HG02623 (cell line): ENCODE measurements at regions not wholly inside any gene's neighbourhood (a gene's known extent, or its start where the extent isn't known, plus 50 kb on each side); places are given as distances from the start of the nearest gene placed in this dataset.

Source experiments
- ATAC-seq: cut with Tn5 transposase; IDR thresholded peaks from one replicate; pipeline ENCODE4 v1.9.1; 2021; ENCODE audit warnings: moderate library complexity; ENCODE audit not compliant: unreplicated experiment

DNA sequence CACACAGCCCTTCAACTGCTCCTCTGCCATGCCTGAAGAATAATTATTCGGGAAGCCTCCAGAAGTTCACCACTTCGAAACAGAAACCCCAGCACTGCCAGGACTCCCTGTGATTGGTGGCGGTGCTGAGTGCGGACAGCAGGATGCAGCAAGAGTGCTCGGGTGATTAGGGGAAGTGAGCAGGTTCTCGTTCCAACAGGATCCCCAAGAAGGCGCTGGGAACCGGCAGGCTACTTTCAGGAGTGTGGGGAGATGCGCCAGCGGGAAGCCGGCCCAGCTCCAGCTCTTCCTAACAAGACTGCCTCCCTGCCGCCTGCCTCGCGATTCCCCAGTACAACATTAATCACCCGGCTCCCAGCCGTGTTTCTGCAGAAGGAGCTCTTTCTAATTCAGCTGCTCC lies 630.2 kb downstream of the BRD1 start:
- ATAC-seq = no peak

DNA sequence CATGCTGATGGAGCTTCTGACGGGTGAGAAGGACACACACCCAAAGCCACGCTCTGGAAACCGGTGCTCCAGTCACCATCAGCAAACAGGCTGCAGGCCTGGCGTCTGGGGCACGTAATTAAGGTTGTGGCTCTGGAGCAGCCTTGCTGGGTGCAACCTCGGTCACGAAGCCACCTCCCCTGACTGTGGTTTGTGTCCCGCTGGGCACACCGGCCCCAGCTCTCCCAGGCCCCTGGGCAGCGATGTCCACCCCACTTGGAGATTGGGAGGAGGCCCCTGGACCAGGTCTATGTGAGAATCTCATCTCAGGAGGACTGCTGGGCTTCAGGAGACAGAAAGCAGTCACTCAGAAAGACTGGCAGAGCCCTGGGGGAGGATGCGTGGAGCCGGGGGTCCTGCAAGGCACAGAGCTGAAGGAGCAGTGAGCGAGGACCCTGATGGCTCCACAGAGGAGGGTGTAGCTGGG lies 631.6 kb downstream of the BRD1 start:
- ATAC-seq = no peak

DNA sequence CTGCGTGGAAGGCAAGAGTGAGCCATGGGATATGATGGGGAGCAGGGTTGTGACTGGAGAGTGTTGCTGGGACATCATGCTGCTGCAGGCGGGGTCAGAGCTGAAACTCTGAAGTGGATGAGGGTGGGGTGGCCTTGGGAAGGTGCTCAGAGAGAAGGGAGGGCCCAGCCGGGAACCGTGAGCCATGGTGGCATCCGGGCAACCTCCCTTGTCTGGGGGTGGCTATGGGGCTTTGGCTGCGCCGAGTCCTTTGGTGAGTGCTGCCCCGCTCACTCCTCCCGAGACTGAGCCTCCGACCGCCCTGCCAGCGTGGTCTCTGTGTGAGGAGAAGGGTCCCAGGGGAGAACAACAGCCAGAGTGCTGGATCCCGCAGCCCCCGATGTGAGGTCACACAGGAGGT lies 632.0 kb downstream of the BRD1 start:
- no peak for ATAC-seq

DNA sequence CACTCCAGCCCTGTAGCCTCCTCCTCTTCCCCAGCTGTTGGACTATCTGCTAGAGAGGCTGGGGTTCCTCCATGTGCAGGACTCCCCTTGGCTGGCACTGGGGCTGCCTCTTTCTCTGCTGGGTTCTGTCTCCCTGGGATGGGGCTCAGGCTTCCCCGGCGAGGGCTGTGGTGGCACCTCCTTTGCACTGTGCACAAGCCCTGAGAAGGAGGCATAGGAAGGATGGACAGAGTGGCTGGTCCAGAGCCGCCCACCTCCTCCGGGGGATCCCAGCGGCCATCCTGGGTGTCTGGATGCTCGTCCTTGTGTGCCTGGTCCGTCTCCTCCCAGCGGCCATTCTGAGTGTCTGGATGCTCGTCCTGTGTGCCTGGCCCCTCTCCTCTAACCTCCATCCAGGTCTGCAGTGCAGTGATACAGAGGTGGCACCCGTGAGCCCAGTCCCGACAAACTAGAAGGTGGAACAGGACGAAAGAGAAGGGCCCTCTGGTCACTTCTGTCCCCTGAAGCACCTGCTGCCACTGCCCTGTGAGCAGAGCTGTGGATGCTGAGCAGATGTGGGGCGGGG lies 633.7 kb downstream of the BRD1 start:
- ATAC-seq = no peak

DNA sequence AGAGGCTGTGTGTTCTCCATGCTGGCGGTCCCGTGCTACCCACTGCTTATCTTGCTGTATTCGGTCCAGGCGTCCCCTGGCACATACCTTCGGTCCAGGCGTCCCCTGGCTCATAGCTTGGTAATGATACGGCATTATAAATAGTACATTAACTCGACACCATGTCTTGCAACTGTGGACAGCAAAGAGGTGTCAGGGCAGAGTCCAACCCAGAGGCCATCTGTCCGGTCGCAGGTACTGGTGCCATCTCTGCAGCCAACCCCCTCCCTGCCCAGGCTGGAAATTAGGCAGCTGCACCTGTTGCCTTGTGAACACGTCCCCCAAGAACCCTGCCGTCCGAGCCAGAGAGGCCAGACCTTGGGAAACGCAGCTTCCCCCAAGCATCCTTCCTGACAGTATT lies 634.3 kb downstream of the BRD1 start:
- no peak for ATAC-seq

DNA sequence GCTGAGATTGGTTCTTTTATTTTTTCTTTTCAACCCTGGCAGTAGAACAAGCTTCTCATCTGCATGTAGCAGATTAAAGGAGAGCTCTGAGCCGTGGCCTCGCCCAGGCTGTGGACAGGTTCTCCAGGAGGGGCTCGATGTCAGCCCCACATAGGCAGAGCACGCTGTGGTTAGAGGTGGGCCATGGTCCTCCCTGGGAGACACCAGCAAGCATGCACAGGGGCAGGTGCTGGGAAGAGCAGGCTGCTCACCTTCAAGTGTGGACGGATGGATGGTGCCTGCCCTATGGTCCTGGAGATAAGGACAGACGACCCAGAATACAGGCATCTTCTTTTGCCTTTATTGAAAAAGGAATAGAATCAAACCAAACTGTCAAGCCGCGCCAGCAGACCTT lies 634.8 kb downstream of the BRD1 start:
- no peak for ATAC-seq

DNA sequence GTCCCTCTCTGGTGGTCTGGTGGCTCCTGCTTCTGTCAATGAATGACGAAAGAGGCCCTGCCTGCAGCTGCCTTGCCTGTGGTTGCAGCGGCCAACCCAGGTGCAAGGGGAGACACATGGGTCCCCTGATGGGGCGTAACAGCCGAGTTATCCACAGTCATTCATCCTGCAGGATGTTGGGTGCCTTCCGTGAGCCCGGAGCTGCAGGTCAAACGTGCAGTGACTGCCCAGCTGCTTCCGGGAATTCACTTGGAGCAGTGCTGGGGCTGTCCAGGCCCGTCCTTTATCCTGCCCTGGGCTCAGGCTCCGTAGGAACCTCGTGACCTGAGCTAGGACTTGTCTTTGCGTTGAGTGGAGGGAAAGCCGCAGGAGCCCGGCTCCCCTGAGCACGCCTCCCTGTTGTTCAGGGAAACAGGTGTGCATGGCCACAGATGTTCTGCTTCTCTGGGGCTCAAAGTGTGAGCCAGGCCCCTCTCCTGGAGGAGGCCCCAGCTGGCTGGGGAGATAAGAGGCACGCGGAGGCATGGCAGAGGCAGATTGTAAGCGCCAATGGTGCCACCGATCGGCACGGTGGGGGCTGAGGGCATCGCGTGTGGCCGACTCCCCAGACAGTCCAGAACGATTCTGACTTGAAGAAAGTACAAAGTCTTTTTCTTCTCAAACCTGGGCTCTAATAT lies 635.4 kb downstream of the BRD1 start:
- no peak for ATAC-seq

DNA sequence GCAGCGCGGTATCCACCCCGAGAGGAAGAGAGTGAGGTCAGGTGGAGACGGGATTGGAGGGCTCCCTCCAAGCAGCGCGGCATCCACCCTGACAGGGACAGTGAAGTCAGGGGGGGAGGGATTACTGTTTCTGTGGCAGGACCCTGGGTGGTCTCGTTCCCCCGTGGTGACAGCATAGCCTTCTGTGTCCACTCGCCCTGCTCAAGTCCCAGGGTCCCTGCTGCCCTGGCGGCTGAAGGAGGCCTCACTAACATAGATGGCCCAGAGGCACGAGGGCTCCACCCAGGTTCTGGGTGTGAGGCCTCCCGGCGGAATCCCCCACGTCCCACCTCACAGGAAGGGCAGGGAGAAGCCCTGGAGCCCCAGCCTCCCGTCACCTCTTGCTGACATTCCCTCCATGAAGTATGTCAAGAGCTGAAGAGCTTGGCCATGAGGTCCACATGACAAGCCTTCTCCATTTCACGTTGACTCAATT lies 636.1 kb downstream of the BRD1 start:
- no peak for ATAC-seq

DNA sequence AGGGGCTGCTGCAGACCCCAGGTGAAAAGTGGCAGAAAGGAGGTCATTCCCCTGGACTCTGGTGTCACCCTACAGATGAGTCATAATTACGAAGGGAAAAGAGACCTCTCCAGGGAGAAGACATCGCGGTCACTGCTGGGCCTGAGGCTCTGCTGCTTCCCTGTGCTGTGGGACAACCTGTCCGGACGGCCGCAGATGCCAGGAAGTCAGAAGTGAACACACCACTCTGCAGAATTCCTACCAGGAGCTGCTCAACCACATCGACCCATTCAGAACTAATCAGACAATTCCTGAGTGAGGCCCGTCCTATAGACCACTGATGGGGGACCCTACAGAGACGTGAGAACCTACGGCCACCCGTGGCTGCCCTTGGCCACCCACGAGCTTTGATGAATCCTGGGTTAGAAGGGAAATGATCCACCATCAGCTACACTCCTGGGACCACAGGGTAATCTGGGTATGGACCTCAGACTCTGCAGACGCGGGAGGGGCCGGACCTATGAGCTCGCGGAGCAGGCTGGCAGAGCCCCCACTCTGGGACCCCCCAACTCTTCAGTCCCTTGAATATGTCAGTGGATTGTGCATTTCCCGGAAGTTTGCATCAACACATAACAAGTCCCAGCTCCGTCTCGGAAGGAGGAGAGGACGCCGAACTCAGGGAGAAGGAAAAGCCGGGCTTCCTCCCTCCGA lies 636.7 kb downstream of the BRD1 start:
- ATAC-seq = no peak

DNA sequence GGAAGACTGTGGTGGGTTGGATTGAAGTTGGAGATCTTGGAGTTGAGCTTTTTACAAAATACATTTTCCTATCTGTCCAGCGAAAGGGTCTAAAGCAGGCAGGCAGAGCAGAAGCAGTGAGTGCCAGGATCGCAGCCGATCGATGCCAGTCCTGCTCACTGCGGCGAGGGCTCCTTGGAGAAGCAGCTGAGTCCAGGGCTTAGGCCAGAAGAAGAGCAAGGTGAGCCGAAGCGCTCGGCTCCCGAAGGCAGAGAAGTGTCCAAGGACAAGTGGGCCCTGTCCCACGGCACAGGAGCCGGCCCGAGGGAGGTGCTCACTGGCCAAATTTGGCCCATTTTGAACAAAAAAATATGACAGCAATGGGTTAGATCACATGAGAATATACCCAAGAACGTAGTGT lies 637.8 kb downstream of the BRD1 start:
- no peak for ATAC-seq

DNA sequence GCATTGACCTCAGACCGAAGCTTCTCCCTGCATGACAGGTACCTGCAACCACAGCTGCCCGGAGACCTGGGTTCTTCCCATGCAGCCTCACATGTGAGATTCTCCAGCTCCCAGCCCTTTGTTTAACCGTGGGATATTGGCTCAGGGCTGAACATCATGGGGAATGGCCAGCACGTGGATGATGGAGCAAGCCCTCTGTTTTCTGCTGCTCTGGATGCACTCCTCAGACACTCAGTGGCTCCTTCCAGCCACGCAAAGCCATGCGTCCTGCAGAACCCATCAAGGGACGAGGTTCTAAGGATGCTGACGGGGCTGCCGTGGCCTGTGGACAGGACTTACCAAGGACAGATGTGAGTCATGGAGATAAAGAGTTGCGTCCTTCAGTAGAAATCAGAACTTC lies 639.1 kb downstream of the BRD1 start:
- ATAC-seq = no peak

DNA sequence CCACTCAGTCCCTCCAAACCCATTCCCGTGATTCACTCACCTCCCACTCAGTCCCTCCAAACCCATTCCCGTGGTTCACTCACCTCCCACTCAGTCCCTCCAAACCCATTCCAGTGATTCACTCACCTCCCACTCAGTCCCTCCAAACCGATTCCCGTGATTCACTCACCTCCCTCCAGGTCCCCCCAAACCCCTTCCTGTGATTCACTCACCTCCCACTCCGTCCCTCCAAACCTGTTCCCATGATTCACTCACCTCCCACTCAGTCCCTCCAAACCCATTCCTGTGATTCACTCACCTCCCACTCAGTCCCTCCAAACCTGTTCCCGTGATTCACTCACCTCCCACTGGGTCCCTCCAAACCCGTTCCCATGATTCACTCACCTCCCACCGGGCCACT lies 639.6 kb downstream of the BRD1 start:
- ATAC-seq = no peak

DNA sequence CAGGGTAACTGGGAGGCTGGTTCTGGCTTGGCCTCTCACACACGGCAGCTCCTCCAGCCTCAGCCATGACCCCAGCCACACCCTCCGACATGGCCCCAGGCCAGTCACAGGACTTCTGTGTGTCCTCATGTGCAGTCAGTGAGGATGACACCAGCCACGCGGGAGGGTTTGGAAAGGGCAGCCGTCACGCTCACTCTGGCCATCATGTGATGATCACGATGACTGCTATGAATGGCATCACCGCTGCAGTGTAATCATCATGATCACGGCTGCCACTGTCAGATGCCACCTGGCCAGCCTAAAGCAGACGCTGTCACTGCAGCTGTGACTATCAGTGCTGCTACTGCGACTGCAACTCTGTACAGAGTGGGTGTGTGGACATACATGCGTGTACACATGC lies 640.9 kb downstream of the BRD1 start:
- ATAC-seq = no peak

DNA sequence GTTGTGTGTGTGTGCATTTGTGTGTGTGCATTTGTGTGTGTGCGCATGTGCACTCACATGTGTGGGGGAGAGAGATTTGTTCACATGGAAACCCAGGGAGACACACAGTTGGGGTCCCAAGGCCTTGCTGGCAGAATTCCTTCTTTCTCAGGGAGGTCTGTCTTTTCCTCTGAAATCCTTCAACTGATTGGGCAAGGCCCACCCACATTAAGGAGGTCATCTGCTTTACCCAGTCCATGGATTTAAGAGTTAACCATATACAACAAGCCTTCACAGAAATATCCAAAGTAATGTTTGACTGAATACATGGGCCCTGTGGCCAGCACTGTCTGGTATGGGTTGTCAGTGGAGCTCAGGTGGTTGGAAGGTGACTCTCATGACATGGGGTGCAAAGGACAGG lies 641.4 kb downstream of the BRD1 start:
- no peak for ATAC-seq

DNA sequence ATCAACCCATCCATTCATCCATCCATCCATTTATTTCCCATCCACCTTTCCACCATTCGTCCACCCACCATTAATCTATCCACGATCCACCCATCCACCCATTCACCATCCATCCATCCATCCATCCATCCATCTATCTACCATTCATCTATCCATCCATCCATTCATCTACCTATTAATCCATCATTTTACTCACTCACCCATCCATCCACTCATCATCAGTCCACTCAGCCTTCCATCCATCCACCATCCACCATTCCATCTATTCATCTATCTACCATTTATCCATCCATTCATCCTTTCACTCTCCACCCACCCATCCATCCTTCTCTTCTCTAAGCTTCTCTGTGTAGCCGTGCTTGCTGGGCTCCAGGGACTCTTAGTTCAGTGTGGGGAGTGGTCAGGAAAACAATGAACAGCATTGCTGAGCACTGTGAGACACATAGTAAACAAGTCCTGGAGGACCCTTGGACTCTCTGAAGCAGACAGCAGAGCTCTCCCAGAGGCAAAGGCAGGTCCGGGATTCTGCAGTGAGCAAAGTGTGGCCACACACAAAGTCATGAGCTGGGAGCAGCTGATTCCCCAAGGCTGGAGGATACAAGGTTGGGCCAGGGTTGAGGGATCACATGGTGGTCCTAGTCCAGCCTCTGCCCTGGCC lies 642.2 kb downstream of the BRD1 start:
- ATAC-seq = no peak

DNA sequence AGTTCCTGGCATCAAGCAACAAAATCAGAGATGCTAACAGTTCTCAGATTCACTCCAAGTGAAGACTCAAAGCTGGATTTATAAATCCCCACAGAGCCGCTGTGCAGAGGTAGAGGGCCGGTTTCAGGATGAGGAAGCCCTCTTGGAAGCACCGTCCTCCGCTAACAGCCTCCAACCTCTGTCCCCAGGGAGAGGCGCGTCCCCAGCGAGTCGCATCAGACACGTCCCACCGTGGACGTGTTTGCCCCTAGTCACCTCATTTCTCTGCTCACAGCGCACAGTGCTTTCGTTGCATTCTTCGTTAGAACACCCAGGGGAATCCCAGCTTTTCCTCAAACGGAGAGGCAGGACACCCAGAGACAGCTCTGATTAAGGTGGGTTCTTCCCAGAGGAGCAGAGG lies 642.9 kb downstream of the BRD1 start:
- ATAC-seq = no peak

DNA sequence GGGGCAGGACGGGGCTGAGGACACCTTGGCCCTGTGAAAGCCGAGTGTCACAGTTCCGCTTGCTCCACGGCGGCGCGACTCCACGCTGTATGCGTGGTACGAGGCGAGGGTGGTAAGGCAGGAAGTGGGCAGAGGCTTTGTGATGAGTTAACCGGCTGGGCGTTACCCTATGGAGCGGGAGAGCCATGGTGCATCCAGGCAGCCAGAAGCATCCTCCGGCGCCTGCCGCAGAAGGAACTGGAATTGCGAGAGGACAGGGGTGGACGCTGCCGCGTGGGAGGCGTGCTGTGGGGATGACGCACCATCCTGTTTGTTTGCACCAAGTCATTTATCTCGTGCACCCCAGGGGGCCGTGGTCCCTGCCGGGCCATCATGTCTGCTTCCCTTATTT lies 643.9 kb downstream of the BRD1 start:
- no peak for ATAC-seq

DNA sequence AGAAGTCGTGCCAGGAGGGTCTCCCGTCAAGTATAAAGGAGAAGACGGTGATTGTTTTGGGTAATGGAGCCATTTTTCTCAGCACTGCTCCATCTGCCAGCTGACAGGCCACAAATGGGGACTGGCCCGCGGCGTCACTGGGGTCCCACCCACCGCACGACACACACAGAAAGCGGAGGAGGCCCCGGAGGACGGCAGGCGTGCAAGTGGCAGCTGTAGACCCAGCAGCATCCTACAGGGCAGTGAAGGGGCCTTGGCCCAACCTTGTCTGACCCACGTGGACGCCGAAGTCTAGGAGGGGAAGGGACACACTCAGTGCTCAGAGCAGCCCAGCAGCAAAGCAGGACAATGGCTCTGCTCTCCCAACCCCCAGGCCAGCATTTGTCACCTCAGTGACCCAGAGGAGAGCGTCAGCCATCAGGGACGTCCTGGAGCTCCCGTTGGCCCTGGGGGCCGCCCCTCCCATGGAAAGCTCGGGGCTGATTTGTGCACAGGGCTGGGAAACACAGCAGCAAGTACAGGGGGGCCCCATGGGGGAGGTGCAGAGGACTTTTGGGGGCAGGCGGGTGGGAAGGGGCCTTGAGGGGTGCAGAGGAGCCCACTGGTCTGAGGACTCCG lies 644.4 kb downstream of the BRD1 start:
- no peak for ATAC-seq

DNA sequence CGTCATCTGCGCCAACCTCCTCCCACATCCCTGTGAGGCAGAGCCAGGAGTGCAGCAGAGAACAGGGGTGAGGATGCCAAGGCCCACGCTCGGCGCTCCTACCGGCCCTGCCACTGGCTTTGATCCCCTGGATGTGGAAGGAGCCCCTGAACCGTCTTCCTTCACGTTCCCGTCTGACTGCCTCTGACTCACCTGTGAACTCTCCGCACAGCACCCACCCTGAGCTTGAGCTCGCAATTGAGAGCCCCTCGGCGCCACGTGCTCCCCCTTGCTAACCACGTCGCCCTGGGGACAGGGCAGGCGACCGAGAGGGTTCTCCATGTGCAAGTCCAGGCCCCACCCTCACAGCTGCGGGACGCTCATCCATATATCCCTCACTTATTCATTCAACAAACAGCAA lies 645.3 kb downstream of the BRD1 start:
- ATAC-seq = no peak

DNA sequence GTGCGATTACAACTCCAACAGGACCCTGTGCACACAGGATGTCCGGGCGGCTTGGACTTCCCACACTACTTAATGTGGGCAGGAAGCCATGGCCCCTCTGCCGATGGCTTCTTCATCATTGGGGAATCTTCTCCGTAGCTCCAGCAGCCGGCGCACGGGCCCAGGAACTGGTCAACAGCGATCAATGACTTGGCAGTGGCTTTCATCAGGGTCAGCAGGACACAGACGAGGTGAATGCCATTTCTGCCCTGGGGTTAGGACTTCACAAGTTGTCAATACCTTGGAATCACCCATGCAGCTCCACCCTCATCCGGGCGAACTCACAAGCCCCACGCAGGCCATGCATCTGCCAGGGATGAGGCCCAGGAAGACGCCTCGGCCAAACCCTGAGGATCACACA lies 645.7 kb downstream of the BRD1 start:
- ATAC-seq = no peak

DNA sequence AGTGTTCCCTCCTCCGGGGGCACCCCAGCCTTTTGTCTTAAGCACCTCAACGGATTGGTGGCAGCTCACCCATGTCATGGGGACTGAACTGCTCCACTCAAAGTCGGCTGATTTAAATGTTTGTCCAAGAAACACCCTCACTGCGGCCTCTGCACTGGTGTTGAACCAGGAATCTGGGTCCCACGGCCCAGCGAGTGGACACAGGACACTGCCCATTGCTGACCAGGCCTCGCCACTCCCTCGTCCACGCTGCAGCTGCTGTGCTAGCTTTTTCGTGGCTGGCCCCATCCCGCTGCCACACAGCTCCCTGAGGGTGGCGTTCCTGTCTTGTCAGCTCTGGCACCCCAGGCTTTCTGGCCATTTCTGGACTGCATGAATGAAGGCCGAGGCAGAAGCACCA lies 646.2 kb downstream of the BRD1 start:
- ATAC-seq = no peak

DNA sequence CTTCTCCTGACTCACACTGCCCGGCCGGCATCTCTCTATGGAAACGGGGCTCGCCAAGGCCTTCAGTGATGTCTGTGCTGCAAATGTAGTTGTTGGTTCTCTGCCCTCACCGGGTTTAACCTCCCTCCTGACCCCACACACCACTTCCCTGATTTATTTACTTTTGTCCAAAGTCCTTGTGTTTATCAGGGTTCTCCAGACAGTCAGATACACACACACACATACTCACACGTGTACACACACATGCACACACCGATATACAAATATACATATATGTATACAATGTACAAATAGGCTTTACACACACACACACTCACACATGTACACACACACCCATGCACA lies 647.0 kb downstream of the BRD1 start:
- no peak for ATAC-seq
